Omental fat pad (tissue), 3 donors: ENCODE measurements at regions not wholly inside any gene's neighbourhood (a gene's known extent, or its start where the extent isn't known, plus 50 kb on each side); places are given as distances from the start of the nearest gene placed in this dataset.

Experiments used
- ATAC-seq: fragments of 150-250 bp; one replicate; pipeline ENCODE4 v1.9.1; 2016; ENCODE audit warnings: mild to moderate bottlenecking, moderate library complexity; ENCODE audit not compliant: low FRiP score
- DNase-seq: peaks from one replicate; pipeline ENCODE4 v3.0.0-alpha.2; 2019; ENCODE audit warnings: low spot score
- TF ChIP-seq, protein P1 (sequence below), 3 donors: fragments of 450-650 bp; IDR thresholded peaks; one replicate each; pipeline ENCODE4 v1.5.1; 2016 to 2017; ENCODE audit warnings: antibody characterized with exemption in 3 of 3, mild to moderate bottlenecking in 3 of 3, moderate library complexity in 2 of 3

DNA sequence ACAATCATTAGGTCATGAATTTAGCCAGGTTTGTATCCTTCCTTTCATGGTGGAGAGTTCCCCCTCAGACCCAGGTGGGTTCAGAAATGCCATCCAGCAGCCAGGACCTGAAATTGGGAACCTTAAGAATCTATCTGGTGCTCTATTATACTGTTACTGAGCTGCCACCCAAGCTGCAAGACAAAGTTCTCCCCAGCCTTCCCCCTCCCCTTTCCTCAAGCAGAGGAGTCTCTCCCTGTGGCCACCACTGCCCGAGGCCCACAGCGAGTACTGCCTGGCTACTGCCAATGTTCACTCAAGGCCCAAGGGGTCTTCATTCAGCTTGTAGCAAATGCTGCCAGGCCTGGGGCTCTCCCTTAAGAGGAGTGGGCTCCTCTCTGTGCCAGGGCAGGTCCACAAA is 133.8 kb downstream of the TMEM38B start:
- DNase-seq: no peak
- no peak for ATAC-seq
- TF ChIP-seq, protein P1, sequence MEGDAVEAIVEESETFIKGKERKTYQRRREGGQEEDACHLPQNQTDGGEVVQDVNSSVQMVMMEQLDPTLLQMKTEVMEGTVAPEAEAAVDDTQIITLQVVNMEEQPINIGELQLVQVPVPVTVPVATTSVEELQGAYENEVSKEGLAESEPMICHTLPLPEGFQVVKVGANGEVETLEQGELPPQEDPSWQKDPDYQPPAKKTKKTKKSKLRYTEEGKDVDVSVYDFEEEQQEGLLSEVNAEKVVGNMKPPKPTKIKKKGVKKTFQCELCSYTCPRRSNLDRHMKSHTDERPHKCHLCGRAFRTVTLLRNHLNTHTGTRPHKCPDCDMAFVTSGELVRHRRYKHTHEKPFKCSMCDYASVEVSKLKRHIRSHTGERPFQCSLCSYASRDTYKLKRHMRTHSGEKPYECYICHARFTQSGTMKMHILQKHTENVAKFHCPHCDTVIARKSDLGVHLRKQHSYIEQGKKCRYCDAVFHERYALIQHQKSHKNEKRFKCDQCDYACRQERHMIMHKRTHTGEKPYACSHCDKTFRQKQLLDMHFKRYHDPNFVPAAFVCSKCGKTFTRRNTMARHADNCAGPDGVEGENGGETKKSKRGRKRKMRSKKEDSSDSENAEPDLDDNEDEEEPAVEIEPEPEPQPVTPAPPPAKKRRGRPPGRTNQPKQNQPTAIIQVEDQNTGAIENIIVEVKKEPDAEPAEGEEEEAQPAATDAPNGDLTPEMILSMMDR (IDR thresholded peaks at IDR 0.05): no peak

DNA sequence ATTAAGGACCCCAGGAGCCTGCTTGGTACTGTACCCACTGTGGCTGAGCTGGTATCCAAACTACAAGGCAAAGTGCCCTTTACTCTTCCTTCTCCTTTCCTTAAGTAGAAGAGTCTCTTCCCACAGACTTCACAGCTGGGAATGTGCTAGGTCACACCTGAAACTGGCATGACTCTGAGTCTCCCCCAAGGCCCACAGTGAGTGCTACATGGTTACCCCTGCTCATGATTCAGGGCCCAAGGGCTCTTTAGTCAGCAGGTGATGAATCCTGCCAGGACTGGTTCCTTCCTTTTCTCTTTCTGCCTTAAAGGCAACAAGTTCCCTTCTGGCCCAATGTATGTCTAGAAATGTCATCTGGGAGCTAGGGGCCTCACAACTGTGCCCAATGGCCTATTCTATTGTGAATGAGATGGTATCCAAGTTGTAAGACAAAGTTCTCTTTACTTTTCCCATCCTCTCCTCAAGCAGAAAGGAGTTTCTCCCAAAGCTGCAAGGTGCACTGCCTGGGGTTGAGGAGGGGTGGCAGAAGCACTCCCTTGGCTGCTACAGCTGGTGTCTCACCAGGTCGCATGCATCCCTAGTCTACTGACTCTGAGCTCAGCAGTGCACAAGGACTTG is 134.4 kb downstream of the TMEM38B start:
- no peak for ATAC-seq
- no peak for DNase-seq
- TF ChIP-seq, protein P1 (IDR thresholded peaks at IDR 0.05): no peak

DNA sequence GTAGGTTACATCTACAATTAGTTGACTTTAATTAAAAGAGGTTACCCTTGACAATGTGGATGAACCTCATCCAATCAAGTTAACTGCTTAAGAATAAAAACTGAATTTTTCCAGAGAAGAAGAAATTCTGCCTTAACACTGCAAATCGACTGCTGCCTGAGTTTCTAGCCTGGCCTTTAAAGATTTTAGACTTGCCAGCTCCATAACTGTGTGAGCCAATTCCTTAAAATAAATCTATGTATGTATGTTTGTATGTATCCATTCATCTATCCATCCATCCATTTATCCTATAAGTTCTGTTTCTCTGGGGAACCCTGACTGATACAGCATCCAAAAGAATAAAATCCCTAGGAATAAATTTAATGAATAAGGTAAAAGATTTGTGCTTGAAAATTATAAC is 136.1 kb downstream of the TMEM38B start:
- DNase-seq (no peak), ATAC-seq (no peak)
- TF ChIP-seq, protein P1 (IDR thresholded peaks at IDR 0.05): no peak

DNA sequence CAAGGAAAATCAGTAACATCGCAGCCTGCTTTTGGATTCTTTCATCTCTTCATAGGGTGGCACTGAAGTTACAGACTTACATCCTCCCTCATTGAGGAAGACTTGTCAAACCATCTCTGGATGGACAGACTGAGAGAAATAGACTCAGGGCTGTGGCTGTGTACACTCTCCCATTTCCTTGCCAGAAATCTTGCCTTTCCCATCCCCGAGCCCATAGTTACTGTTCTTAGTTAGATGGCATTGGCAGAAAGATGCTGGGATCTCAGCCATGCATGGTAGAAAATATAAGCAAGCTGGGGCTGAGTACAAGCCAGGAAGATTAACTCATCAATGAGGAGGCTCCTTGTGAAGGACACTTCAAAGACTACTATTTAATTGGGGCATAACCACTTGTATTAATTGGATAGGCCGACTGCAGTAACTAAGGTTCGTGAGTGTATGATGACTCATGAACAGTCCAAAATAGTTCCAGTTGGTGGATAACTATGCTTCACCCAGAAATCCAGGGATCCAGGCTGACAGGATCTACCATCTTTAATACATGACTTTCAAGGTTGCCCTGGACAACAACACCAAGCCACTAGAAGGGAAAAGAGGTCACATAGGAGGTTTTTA is 137.9 kb downstream of the TMEM38B start:
- TF ChIP-seq, protein P1 (IDR thresholded peaks at IDR 0.05): no peak
- DNase-seq (no peak), ATAC-seq (no peak)

DNA sequence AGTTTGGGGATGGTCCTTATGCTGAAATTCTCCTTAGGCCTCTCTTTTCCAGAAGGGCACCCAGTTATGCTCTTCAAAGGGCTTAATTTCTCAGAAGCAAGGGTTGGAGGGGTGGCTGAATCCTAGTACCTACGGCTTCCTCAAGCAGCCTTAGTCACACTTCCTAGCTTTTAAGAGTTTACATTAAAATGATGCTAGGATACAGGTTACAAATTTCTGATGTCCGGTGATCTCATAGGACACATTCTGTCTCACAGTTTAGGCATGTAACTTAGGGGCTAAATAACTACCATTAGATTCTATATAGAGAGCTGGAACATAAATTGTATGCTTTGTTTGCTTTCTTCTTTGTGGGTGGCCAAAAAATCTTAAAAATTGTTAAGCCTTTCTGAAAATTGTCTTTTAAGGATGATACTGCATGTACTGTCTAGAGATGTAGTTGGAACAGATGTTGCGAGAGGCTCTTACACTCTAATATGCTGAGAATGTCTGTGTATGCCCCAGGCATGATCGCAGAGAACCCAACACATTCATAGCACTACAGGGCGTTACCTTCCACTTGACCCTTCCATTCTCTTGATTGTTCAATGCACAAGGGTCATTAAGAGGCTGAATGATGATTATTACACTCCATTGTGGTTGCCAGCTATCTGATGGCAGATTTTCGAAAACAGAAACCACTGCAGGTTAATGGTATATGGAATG is 139.1 kb downstream of the TMEM38B start:
- DNase-seq: no peak
- TF ChIP-seq, protein P1 (IDR thresholded peaks at IDR 0.05): no peak
- ATAC-seq: no peak

DNA sequence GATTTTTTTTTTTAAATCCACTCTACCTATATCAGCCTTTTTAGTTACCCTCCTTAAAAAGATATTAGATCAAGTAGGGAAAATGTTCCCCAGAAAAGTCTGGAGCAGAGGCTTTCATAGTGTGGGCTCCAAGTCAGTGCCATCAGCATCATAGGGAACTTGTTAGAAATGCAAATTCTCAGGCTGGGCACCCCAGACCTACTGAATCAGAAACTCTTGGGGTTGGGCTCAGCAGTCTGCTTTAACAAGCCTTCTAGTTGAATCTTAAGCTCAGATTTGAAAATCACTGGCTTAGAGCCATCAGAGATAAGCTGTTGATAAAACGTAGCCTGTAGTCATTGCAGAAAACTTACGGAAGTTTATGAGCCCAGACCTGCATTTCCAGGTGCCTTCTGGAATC is 140.1 kb downstream of the TMEM38B start:
- ATAC-seq (no peak), DNase-seq (no peak)
- TF ChIP-seq, protein P1 (IDR thresholded peaks at IDR 0.05): no peak

DNA sequence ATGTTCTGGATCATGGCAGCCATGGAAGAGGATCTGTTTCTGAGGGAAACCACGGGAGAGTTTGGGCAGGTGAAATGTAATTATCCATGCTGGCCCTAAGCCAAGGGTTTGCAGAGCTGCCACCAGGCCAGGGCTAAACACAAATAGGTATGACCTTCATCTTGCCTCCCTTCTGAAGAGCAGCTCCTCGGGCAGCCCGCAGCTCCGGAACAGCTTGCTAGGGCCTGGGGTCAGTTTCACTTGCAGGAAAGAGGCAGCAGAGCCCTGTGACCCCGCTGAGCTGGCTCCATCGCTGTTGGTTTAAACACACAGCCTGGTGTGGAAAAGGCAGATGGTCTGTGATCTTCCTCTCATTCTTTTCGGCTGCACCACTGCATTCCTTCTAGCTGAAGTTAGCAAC is 141.4 kb downstream of the TMEM38B start:
- ATAC-seq (no peak), DNase-seq (no peak)
- TF ChIP-seq, protein P1 (IDR thresholded peaks at IDR 0.05): no peak
